C4-2B (cell line): ENCODE measurements at regions not wholly inside any gene's neighbourhood (a gene's known extent, or its start where the extent isn't known, plus 50 kb on each side); places are given as distances from the start of the nearest gene placed in this dataset.

Experiments
- ZFX ChIP-seq: fragments of 450-650 bp; IDR thresholded peaks from 2 replicates; pipeline ENCODE4 v1.6.1; 2017
- TF ChIP-seq, protein P1 (sequence below): fragments of 450-650 bp; conservative IDR thresholded peaks from 2 replicates; pipeline ENCODE4 v1.5.1; 2017; ENCODE audit warnings: mild to moderate bottlenecking

- TF ChIP-seq, protein P1, sequence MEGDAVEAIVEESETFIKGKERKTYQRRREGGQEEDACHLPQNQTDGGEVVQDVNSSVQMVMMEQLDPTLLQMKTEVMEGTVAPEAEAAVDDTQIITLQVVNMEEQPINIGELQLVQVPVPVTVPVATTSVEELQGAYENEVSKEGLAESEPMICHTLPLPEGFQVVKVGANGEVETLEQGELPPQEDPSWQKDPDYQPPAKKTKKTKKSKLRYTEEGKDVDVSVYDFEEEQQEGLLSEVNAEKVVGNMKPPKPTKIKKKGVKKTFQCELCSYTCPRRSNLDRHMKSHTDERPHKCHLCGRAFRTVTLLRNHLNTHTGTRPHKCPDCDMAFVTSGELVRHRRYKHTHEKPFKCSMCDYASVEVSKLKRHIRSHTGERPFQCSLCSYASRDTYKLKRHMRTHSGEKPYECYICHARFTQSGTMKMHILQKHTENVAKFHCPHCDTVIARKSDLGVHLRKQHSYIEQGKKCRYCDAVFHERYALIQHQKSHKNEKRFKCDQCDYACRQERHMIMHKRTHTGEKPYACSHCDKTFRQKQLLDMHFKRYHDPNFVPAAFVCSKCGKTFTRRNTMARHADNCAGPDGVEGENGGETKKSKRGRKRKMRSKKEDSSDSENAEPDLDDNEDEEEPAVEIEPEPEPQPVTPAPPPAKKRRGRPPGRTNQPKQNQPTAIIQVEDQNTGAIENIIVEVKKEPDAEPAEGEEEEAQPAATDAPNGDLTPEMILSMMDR: no peak
- TF ChIP-seq ZFX: no peak
These were observed 97.1 kb upstream of the SERTAD2 start for GRCh38 chr2:64750817-64751285.
